Stimulated activated CD8-positive, alpha-beta memory T cell treated with anti-CD3 and anti-CD28 coated beads, Interleukin-12 subunit alpha, Interleukin-12 subunit beta, amount 100 ng/mL, for 1 hour (primary cell): ENCODE measurements at regions not wholly inside any gene's neighbourhood (a gene's known extent, or its start where the extent isn't known, plus 50 kb on each side); places are given as distances from the start of the nearest gene placed in this dataset.

Source experiments
- DNase-seq: peaks from one replicate; pipeline ENCODE4 v3.0.0-alpha.2; 2020; ENCODE audit warnings: low read depth

- DNase-seq = no peak
Observed at GRCh38 chr3:154060238-154061000, 60.8 kb upstream of the ARHGEF26 start.

GRCh38 chr3:154061001-154061370 lies 60.2 kb upstream of the ARHGEF26 start:
- no peak for DNase-seq

- no peak for DNase-seq
Observed at GRCh38 chr3:154062513-154062912, 58.7 kb upstream of the ARHGEF26 start.

- no peak for DNase-seq
Observed at GRCh38 chr3:154071146-154071545, 50.0 kb upstream of the ARHGEF26 start.
